HepG2 (cell line): ENCODE measurements at regions not wholly inside any gene's neighbourhood (a gene's known extent, or its start where the extent isn't known, plus 50 kb on each side); places are given as distances from the start of the nearest gene placed in this dataset.

Source experiments
- ATF1 ChIP-seq: IDR thresholded peaks from 2 replicates; pipeline ENCODE4 v1.6.1; 2016; ENCODE audit warnings: mild to moderate bottlenecking, control low read depth
- BCL3 ChIP-seq: sonication (generic); formaldehyde crosslinking; IDR thresholded peaks from 2 replicates; pipeline ENCODE4 v1.5.1; 2020; ENCODE audit warnings: mild to moderate bottlenecking, missing genetic modification reagents, moderate library complexity
- FOXK1 ChIP-seq: sonication (generic); formaldehyde crosslinking; IDR thresholded peaks from 2 replicates; pipeline ENCODE4 v1.4.0; 2020; ENCODE audit warnings: low read depth, missing genetic modification reagents, borderline replicate concordance
- FOXP1 ChIP-seq, 2 experiments: fragments of 450-650 bp in 1 of 2; IDR thresholded peaks; 2 replicates each; pipeline ENCODE4 v1.6.1; 2017 to 2018; ENCODE audit warnings: antibody characterized with exemption in 1 of 2
- FOXP4 ChIP-seq: sonication (generic); formaldehyde crosslinking; IDR thresholded peaks from 2 replicates; pipeline ENCODE4 v1.4.0; 2020; ENCODE audit warnings: missing genetic modification reagents
- HDAC1 ChIP-seq: sonication (generic); formaldehyde crosslinking; IDR thresholded peaks from 2 replicates; pipeline ENCODE4 v1.5.1; 2020; ENCODE audit warnings: mild to moderate bottlenecking, missing genetic modification reagents
- HOMEZ ChIP-seq: IDR thresholded peaks from 2 replicates; pipeline ENCODE4 v1.6.1; 2016; ENCODE audit warnings: low read depth
- KLF16 ChIP-seq, 2 experiments: sonication (generic) in 1 of 2; formaldehyde crosslinking in 1 of 2; IDR thresholded peaks; 2 replicates each; pipeline versions ENCODE4 v1.6.1 to v1.8.0; 2016 to 2023; ENCODE audit warnings: missing genetic modification reagents in 2 of 2, missing compliant biosample characterization in 1 of 2
- MED1 ChIP-seq: sonication (generic); formaldehyde crosslinking; IDR thresholded peaks from 2 replicates; pipeline ENCODE4 v1.4.0; 2020; ENCODE audit warnings: missing genetic modification reagents
- NR2F6 ChIP-seq, 2 experiments: IDR thresholded peaks; 2 replicates each; pipeline ENCODE4 v1.6.1; 2016; ENCODE audit warnings: antibody characterized with exemption in 1 of 2, mild to moderate bottlenecking in 1 of 2
- PAXIP1 ChIP-seq: sonication (generic); formaldehyde crosslinking; conservative IDR thresholded peaks from 2 replicates; pipeline ENCODE4 v1.4.0; 2020; ENCODE audit warnings: mild to moderate bottlenecking, missing genetic modification reagents, moderate library complexity
- POLR2G ChIP-seq: fragments of 200-400 bp; formaldehyde crosslinking; IDR thresholded peaks from 2 replicates; pipeline ENCODE4 v1.6.1; 2018; ENCODE audit warnings: mild to moderate bottlenecking, low read depth, low read length, moderate library complexity
- ZFP91 ChIP-seq: sonication (generic); formaldehyde crosslinking; IDR thresholded peaks from 2 replicates; pipeline ENCODE4 v1.9.0; 2022; ENCODE audit warnings: missing genetic modification reagents, mild to moderate bottlenecking, borderline replicate concordance
- ZNF207 ChIP-seq: fragments of 450-650 bp; IDR thresholded peaks from 2 replicates; pipeline ENCODE4 v1.6.1; 2016; ENCODE audit warnings: antibody characterized with exemption, borderline replicate concordance
- ZNF547 ChIP-seq: sonication (generic); formaldehyde crosslinking; IDR thresholded peaks from 2 replicates; pipeline ENCODE4 v1.5.1; 2020; ENCODE audit warnings: mild to moderate bottlenecking, missing genetic modification reagents
- ZNF563 ChIP-seq: sonication (generic); formaldehyde crosslinking; IDR thresholded peaks from 2 replicates; pipeline ENCODE4 v1.8.0; 2022; ENCODE audit warnings: mild to moderate bottlenecking, moderate library complexity, missing genetic modification reagents
- ZNF7 ChIP-seq: IDR thresholded peaks from 2 replicates; pipeline ENCODE4 v1.6.1; 2016; ENCODE audit warnings: missing biosample characterization, missing genetic modification reagents
- ZNF83 ChIP-seq: sonication (generic); formaldehyde crosslinking; IDR thresholded peaks from 2 replicates; pipeline ENCODE4 v1.4.0; 2020; ENCODE audit warnings: missing genetic modification reagents, mild to moderate bottlenecking, borderline replicate concordance

GRCh38 chr2:42930025-42930581 is 137.7 kb upstream of the HAAO start (continued):
- no peak for TF ChIP-seq FOXP1 (IDR thresholded peaks at IDR 0.05)
- peak; percentile 46; the same call in 1 of the 2 replicates for TF ChIP-seq FOXP1 (CRISPR knock-in tag; IDR thresholded peaks at IDR 0.05)
- TF ChIP-seq PAXIP1 (CRISPR knock-in tag) = peak; percentile 48
- TF ChIP-seq ZNF7 = peak; percentile 77
- peak; percentile 98 for TF ChIP-seq ZFP91 (CRISPR knock-in tag)
- peak in 1 of 2 experiments; percentile 62; a peak in 1 of 4 replicates for TF ChIP-seq KLF16 (CRISPR knock-in tag; IDR thresholded peaks at IDR 0.05)
- 0 out of 2 replicates have a peak, but pooled peaks have one; percentile 10 for TF ChIP-seq ZNF547 (CRISPR knock-in tag)
- TF ChIP-seq NR2F6 (IDR thresholded peaks at IDR 0.05) = no peak
- TF ChIP-seq NR2F6 (CRISPR knock-in tag; IDR thresholded peaks at IDR 0.05) = 0 out of 2 replicates have a peak, but pooled peaks have one; percentile 20
- TF ChIP-seq HDAC1 (CRISPR knock-in tag) = peak; percentile 27; the same call in 1 of the 2 replicates
- TF ChIP-seq BCL3 (CRISPR knock-in tag) = no peak
- peak; percentile 52 for TF ChIP-seq FOXP4 (CRISPR knock-in tag)
- TF ChIP-seq MED1 (CRISPR knock-in tag) = peak; percentile 53; the same call in 1 of the 2 replicates
- TF ChIP-seq POLR2G = peak; percentile 17; the same call in 1 of the 2 replicates
- TF ChIP-seq FOXK1 (CRISPR knock-in tag) = peak; percentile 23; the same call in 1 of the 2 replicates
- TF ChIP-seq HOMEZ (CRISPR knock-in tag) = 0 out of 2 replicates have a peak, but pooled peaks have one; percentile 14
- TF ChIP-seq ZNF207 = no peak
- TF ChIP-seq ZNF563 = no peak
- 0 out of 2 replicates have a peak, but pooled peaks have one; percentile 20 for TF ChIP-seq ATF1 (CRISPR knock-in tag)
- TF ChIP-seq ZNF83 = no peak
